ENCODE measurements at regions not wholly inside any gene's neighbourhood (a gene's known extent, or its start where the extent isn't known, plus 50 kb on each side); places are given as distances from the start of the nearest gene placed in this dataset.

GRCh38 chr4:138078751-138079520 lies 163.2 kb downstream of the SLC7A11 start:
- no peak for DNase-seq

DNA sequence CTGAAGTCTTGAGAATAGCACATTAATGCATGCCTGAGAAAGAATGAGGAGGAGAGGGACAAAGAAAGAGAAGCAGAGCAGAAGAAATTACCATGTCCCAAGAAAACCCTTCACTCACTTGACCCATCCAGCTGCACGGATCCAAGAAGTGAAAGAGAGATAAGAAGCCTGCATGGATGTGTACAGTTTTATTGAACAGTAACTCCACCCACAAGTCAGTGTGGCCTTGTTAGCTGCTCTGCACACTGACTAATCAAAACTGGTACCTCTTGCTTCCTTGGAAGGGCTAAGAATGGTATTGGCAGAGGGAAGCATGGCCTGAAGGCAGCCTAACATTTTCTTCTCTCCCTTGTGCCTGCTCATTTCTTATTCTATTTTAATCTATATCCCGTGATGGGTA lies 163.9 kb downstream of the SLC7A11 start:
- DNase-seq: no peak

DNA sequence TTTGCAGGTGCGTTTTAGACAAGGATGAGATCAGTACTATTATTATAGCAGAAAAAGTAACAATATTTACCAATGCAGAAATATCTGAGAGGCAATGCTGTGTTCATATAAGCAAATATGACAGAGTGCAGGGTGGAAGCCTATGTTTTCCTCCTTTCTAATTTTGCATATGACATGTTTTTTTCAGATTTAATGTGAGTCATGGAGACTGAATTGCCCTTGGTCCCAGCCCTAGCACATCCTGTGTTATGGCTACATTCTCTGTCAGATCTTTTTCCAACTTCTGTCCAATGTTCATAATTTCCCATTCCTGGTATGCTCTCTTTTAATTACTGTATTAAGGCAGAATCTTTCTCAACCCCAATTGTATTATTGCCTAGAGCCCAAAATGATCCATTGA lies 165.6 kb downstream of the SLC7A11 start:
- DNase-seq: no peak

GRCh38 chr4:138070816-138071215 lies 171.3 kb downstream of the SLC7A11 start:
- no peak for DNase-seq

- no peak for DNase-seq
These were observed 178.6 kb downstream of the SLC7A11 start for GRCh38 chr4:138063581-138063980.

GRCh38 chr4:138062929-138063328 lies 179.2 kb downstream of the SLC7A11 start:
- no peak for DNase-seq

- no peak for DNase-seq
These were observed 185.6 kb downstream of the SLC7A11 start for GRCh38 chr4:138056541-138056940.

DNA sequence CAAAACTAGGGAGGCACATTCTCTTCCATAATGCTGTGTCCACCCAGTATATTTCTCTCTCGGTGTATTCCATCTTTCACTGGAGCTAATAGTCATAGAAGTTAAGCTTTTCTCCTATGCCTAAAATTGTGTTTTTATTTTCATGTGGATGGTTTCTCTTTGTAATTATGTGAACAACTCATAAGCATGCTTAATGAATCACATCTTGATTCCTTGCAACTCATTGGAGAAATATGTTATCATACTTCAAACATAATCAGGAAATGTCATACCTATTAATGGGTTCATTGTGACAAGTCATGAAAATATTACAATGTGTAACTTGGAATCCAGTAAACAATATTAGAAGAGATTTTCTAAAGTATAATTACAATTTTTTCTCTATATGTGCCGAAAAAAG lies 186.3 kb downstream of the SLC7A11 start:
- DNase-seq: no peak

DNA sequence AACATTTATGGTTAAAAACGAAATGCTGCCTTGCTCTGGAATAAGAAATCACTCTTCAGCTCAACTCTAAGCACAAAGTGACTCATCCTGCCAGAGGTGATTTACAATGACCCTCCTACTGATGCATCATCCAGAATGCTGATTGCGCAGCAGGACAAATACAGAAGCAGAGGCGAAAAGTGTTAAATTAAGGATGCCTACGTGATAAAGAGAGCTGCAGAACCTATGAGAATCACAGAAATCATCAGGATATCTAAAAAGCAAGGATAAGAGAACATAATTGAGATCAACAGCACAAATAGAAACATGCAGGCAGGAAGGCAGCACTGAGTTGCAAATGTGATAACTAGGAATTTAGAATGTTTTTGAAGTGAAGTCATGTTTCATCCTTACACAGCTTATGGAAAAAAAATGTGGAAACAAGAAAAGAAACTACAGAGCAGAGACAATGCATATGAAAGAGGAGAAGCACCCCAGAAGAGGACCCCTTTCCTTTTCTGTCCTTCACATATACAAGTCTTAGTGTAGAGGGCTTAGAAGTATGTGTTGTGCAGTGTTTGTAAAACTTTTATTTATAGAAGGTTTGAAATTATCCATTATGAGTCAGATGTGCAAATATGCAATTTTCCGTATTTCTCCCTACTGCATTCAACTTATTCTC lies 188.4 kb downstream of the SLC7A11 start:
- DNase-seq: no peak

DNA sequence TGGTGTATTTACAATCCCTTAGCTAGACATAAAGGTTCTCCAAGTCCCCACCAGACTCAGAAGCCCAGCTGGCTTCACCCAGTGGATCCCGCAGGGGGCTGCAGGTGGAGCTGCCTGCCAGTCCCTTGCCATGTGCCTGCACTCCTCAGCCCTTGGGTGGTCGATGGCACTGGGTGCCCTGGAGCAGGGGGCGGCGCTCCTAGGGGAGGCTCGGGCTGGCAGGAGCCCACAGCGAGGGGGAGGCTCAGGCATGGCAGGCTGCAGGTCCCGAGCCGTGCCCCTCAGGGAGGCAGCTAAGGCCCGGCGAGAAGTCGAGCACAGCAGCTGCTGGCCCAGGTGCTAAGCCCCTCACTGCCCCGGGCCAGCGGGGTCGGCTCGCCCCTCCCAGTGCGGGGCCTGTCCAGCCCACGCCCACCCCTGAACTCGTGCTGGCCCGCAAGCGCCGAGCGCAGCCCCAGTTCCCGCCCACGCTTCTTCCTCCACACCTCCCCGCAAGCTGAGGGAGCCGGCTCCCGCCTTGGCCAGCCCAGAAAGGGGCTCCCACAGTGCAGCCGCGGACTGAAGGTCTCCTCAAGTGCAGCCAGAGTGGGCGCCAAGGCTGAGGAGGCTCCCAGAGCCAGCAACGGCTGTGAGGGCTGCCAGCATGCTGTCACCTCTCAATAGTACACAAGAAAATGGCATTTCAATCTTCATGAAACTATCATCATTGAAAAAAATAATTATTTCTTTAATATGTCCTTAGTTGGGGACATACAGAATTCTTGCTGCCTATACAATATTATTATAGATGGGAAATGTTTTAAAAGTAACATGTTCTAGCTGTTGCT lies 189.1 kb downstream of the SLC7A11 start:
- no peak for DNase-seq

- no peak for DNase-seq
These were observed 191.0 kb downstream of the SLC7A11 start for GRCh38 chr4:138051157-138051556.

- no peak for DNase-seq
These were observed 191.5 kb downstream of the SLC7A11 start for GRCh38 chr4:138050601-138051000.

GRCh38 chr4:138049355-138049754 lies 192.8 kb downstream of the SLC7A11 start:
- no peak for DNase-seq

- DNase-seq: no peak
These were observed 194.9 kb downstream of the SLC7A11 start for GRCh38 chr4:138047290-138047689.

DNA sequence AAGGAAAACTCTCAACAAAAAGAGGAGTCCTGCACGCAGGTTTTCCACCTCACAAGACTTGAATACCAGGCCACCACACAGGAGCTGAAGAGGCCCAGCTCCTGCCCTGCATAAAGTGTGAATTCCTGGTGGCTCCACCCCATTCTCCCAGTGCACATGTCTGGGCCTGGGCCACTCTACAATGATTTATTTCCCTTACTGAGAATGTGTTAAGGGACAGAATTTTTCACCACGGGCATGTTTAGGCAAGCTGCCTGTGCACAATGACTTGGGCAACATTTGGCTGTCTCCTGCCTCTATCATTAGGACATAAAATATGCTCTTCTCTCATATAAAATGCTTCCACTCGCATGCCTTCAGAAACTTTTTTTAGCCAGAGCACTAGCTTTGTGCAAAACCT lies 197.1 kb downstream of the SLC7A11 start:
- no peak for DNase-seq

GRCh38 chr4:138039010-138039409 lies 203.1 kb downstream of the SLC7A11 start:
- no peak for DNase-seq

DNA sequence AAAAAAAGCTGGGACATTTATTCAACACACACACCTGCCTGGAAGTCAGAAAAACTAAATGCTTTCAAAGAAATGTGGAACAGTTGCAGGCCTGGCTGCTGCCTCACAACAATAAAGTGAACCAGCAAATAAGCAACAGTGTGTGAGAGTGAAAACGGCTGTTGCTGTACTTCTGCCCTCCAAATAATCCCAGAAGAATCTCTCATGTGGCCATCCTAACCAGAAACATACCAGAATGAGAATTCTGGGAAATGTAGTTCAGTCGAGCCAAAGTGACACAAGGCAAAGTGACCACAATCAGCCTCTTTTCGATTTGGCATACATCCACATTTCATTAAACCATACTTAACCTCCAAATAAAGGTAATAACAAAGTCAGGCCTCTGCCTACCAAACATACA lies 204.5 kb downstream of the SLC7A11 start:
- DNase-seq: no peak

DNA sequence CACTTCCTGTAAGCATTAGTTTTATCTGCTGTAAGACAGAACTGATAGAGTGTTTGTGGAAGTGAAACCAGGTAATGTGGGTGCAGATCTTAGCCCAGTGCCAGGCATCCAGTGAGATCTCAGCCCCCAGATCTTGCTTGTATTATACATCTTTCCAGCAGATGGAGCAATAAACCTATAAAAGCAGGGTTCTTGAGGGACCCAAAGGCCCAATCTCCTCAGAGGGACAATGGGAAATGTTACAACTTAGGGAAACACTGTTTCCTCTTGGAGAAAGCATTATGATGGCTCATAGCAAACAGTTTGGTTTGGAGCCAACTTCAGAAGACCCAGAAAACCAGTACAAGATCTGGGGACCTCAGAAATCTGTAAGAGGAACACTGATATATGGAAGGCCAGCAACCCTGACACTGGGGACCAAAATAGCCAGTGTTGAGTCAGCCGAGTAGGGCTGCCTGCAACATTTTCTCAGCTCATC lies 206.3 kb downstream of the SLC7A11 start:
- DNase-seq: no peak

- no peak for DNase-seq
These were observed 207.3 kb downstream of the SLC7A11 start for GRCh38 chr4:138034871-138035270.

- DNase-seq: no peak
These were observed 209.9 kb downstream of the SLC7A11 start for GRCh38 chr4:138032222-138032621.

DNA sequence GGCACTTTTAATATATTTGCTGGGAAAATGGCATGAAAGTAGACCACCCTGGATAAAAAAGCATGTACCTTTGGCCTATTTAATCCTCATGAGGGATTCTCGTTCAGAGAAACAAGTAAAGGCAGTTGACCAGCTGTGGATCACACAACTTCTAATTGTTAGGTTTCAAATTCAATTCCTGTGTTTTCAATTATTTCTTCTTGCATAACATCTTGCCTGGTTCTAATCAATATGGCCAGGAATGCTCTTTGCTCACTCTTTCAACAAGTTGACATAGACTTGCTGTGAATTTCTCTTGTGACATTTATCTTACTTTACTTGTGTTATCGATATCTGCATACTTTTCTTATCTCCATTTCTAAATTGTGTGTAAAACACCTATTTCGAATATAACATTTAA lies 211.8 kb downstream of the SLC7A11 start:
- DNase-seq: no peak

GRCh38 chr4:138028923-138029322 lies 213.2 kb downstream of the SLC7A11 start:
- DNase-seq: no peak

GRCh38 chr4:138021139-138021830 lies 220.9 kb downstream of the SLC7A11 start:
- no peak for DNase-seq
